ENCODE measurements at regions not wholly inside any gene's neighbourhood (a gene's known extent, or its start where the extent isn't known, plus 50 kb on each side); places are given as distances from the start of the nearest gene placed in this dataset.
A peak's percentile ranks its signal among the peaks of the same experiment; 100 is the strongest.

DNA sequence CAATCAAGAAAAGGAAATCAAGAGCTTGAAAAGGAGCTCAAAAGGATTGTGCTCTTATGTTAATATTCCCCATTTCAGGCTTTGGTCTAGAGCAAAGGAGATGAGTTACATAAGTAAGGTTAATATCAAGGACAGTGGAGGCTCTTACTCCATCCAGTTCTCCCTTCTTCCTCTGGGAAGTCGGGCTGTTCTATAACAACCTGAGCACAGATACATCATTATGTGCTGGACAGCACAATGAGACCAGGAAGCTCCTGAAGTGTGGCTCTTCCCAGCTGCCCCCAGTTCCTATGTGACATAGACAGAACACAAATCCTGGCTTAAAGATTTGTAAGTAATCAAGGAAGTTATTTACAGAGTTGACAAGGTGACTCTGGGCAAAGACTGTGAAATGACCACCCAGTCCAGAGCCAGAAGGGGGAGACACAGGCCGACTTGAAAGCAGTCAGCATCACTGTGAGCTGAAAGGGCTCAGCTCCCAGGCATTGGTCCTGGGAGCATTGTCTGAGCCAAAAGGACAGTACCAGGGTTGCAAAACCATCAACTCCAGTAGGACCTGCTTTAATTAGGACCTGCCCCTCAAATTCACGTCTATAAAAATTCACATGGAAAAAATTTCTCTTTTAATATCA, 917.6 kb upstream of the ACVR2A start:
- peak; percentile 23 for DNase-seq

DNA sequence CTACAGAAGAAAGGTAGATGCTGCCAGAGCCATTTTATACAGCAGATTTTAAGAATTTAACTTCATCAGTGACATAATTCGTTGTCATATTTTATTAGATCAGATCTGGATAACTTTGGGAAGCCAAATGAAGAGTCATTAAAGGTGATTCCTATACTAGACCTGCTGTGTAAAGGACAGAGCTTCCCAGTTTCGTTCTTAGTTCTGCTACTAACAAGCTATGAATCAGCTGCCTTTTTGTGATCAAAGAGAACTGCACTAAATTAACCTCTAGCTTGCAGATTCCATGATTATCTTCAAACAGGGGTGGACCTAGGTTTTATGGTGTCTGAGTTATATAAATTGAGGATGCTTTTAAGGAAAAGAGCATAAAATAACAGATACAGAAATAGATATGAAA, 926.5 kb upstream of the ACVR2A start:
- DNase-seq, result no peak

DNA sequence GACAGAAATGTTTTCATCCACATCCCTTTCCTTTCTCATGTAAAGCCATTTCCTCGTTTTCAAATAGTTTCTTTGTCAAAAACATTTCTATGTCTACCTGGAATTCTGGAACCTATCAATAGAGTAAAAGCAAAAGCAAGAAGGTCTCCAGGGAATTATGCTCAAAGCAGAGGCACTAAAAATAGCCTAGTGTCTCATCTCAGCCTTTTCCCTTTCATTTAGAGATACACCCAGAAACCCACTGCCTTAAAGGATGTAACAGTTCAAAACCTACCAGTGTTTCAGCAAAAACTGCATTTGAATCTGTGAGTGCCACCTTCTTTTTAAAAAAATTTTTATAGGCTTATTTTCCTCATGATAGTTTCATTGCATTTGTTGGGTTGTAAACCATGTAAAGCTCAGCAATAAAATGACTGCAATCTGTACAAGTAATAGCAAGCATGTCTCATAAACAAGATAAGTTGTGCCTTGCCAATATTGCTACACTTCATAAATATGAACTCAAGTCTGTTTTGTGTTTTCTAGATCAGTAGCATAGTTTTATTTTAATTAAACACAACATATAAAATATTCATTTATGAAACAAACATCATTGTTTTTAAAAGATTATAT, 927.3 kb upstream of the ACVR2A start:
- no peak for DNase-seq

DNA sequence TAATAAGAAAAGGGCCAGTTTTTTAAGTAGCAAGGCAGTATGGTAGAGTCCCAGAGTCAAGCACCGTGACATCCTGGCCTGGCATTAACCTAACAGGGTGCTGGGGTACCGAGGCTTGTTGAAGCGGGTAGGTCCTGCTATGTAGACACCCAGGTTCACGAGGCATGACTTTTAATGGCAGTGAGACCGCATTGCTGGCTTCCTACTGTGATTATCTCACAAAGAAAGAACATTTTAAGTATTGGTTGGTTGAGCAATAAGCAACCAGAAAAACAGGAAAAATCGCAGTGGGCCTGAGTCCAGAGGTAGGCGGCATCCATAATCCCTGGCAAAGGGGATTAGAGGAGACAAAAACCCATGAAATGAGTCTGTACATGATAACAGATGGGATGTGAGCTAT, 927.9 kb upstream of the ACVR2A start:
- DNase-seq, result no peak

DNA sequence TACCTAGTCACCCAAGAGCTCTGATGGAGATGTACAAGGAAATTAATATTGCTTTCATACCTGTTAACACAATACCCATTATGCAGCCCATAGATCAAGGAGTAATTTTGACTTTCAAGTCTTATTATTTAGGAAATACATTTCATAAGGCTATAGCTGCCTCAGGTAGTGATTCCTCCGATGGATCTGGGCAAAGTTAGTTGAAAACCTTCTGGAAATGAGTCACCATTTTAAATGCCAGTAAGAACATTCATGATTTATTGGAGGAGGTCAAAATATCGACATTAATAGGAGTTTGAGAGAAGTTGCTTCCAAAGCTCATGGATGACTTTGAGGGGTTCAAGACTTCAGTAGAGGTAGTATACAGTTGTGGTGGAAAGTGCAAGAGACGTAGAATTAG, 931.4 kb upstream of the ACVR2A start:
- DNase-seq, result no peak

DNA sequence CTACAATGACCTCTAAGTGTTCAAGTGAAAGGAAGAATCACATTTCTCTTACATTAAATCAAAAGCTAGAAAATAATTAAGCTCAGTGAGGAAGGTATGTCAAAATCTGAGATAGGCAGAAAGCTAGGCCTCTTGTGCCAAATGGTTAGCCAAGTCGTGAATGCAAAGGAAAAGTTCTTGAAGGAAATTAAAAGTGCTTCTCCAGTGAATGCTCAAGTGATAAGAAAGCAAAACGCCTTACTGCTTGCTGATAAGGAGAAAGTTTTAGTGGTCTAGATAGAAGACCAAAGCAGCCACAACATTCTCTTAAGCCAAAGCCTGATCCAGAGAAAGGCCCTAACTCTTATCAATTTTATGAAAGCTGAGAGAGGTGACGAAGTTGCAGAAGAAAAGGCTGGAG, 932.3 kb upstream of the ACVR2A start:
- DNase-seq, result no peak

DNA sequence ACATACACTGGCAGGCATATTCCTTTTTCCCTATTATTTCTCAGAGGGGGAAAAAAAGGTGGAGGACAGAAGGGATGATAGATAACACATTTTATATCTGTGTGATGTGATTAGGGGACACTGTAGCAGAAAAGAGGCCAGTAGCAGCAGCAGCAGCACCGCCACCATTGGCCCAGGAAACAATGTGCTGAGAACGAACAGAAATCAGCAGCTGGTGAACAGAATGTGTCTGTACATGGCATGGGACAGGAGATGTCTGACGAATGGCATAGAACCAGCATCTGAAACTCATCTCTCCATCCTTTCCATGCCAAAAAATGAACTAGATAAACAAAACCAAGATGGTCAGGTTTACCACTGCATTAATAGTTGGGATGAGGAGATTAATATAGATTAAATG, 936.1 kb upstream of the ACVR2A start:
- no peak for DNase-seq

DNA sequence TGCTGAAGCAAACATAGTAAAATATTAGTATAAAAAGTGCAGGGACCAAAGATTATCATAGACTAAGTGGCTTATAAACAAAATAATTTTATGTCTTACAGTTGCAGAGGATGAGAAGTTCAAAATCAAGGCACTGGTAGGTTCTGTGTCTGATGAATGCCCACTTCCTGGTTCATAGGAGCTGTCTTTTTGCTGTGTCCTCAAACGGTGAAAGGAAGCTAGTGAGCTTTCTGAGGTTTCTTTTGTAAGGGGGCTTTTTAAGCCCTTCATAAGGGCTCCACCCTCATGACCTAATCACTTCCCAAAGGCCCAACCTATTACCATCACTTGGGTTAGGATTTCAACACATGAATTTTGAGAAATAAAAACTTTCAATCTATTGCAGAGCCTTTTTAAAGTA, 946.7 kb upstream of the ACVR2A start:
- no peak for DNase-seq

DNA sequence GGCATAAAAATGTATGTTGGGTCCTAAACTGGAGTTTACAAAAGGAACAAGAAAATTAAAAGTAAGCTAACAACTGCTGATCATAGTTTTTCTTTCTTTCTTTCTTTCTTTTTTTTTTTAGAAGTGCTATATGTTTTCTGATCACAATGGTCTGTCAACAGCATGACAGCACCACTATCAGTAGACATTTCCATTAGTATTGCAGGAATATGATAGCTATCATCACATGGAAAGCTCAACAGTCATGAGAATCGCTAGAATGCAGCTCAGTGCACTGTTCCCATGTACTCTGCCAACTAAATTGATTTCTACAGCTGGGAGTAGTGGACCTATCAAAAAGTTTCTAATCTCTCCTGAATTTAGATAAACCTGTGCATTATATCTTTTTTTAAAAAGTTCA, 950.3 kb upstream of the ACVR2A start:
- no peak for DNase-seq

DNA sequence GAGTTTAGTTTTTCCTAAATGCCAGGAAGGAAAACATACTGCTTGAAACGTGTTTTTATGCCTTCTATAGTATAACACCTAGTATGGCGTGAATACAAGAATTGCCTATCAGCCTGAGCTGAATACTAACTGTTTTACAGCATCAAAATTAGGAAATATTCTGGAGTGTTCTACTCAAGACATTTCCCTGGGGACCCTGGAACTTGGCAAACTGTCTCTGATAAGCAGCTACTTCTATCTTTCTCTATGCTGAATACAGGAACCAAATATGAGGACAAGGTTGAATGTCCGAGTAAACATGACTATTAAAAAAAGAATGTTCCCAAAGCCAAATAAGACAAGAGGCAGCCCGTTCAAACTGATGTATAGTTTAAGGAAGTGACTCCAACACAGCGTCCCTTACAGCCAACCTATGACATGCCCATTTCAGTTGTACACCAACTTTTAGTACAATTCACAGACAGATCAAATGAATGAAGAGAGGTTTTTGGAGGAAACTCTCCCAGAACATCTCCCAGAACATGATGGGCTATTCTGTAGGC, 951.3 kb upstream of the ACVR2A start:
- DNase-seq, result no peak

DNA sequence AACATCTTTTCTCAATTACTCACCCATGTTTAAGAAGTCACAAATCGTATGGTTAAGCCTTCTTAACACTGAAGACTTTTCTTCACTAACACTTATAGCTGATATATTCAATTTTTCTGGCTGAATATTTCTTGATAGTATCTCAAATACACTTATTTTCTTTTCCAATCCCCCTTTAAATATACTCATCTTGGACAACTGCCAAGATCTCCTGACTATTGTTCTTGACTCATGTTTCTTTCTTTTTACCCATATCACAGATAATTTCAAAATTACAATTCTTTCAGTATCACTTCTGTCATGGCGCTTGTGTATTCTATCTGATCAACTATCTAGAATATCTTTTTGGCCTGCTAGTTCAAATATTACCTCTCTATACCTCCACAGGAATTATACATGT, 954.3 kb upstream of the ACVR2A start:
- DNase-seq, result no peak

DNA sequence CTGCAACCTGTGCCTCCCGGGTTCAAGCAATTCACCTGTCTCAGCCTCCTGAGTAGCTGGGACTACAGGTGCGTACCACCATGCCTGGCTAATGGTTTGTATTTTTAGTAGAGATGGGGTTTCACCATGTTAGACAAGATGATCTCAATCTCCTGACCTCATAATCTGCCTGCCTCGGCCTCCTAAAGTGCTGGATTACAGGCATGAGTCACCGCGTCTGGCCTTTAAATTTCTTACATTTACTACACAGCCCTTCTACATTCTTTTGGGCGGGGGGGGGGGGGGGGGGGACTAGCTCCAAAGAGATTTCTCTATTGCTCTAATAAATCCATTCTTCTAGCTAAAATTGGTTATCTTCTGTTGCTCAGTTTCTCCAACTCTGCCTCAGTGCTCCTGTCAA, 964.9 kb upstream of the ACVR2A start:
- DNase-seq, result no peak

DNA sequence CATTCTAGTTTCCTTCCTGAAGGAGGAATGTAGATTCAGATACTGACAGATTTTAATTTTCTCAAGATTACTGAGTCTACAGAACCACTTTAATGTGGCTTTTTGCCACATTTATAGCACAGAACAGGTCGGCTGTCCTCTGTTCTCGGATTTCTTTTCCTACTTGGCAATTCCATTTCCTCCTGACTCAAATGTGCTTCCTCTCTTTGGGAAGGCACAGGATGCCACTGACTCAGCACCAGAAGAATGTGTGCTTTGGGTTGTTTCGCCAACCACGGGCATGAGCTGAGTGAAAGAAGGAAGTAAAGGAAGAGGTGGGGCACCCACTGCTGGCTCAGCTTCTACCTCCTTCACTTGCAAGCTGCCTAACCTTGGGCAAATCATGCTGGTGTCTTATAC, 970.6 kb upstream of the ACVR2A start:
- no peak for DNase-seq

DNA sequence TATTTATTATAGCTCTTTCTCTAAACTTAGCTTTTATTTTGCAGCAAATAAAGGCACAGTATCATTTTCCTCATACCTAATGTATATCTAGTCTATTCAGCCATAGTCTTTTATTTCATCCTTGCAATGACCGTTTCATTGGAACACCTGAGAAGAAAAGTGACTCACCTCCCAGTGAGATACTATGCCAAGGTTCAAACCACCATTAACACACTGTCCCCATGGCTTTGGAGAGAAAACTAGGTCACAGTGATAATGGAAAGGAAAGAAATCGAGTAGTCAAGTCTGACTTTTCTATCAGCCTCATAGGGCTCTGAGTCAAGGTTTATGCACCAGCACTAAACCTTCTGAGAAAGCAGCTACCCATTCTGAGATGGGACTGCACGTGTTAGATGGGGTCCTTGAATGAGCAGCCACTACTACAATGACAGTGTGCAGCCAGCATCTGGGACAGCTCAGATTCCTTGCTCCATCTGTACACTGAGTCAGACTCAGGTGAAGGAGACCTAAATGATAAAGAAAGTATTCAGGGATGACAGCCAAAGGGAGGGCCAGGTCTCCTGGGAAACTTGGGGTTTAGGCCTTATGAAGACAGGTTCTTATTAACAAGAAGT, 971.1 kb upstream of the ACVR2A start:
- DNase-seq, result no peak

DNA sequence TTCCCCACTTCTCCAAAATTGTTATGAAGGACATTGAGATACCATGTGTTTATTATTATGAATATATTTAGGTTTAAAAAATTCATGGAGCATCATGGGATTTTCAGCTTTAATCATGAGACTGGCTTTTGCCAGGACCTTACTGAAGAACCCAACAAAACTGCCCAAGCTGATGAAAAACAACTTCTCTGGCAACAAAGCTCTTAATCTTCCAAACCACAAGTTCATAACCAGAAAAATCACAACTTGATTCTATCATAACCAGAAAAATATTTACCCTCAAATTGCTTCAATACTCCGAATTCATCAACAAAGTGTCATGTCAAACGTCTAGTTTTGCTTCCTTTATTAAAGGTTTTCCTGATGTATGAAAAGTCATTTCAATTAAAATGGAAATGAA, 971.8 kb upstream of the ACVR2A start:
- no peak for DNase-seq

DNA sequence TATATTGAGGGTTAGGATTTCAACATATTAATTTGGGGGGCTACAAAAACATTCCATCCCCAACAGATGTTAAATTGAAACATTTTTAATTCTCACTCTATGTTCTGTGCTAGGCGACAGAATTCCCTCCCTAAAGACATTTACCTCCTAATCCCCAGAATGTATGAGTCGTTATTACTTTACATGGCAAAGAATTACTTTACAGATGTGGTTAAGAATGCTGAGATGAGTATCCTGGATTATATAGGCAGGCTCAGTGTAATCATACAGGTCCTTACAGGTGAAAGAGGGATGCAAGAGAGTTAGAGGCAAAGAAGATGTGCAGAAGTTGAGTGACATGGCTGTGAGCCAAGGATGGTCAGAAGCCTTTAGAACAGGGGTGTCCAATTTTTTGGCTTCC, 974.1 kb upstream of the ACVR2A start:
- DNase-seq, result no peak

DNA sequence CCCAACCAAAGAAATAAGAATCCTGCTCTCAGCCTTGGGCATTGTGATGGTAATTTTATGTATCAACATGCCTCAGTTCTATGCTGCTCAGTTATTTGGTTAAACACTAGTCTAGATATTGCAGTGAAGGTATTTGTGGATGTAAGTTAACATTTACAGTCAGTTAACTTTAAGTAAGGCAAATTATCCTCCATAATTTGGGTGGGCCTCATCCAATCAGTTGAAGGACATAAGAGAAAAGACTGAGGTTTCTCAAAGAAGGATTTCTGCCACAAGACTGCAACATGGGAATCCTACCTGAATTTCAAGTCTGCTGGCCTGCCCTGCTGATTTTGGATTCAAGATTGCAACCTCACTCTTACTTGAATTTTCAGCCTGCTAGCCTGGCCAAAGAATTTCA, 975.5 kb upstream of the ACVR2A start:
- no peak for DNase-seq

DNA sequence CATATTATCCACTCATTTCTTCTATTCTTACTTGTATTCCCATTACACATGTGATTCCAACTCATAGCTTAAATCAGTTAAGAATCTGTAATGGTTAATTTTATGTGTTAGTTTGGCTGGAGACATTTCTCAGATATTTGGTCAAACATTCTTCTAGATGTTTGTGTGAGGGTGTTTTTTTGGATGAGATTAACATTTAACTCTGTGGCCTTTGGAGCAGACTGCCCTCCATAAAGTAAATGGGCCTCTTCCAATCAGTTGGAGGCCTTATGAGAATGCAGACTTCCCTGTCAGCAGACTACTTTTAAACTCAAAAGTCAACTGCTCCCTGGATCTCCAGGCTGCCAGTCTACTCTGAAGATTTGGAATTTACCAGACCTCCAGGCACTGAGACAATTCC, 976.8 kb upstream of the ACVR2A start:
- DNase-seq, result no peak

DNA sequence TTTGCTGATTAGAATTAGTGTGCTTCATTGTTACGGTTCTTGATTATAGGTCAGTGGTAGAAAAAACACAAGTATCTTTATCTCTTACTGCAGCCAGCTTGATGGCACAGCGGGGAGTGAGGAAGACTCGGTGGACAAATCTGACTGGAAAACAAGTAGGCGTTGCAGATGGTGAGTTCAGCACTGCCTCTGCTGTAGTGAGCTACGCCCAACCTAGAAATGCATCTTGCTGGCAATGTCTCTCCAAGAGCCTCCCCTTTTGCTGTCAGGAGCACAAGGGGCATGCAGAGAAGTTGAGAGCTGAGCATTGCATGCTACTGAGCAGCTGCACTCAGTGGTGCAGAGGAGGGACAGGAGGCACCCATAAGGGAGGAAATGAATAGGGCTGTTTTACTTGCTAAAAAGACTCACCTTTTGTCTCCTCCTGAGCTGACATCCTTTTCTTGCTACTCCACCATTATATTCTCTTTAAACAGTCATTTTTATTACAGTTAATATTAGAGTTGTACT, 977.3 kb upstream of the ACVR2A start:
- no peak for DNase-seq

DNA sequence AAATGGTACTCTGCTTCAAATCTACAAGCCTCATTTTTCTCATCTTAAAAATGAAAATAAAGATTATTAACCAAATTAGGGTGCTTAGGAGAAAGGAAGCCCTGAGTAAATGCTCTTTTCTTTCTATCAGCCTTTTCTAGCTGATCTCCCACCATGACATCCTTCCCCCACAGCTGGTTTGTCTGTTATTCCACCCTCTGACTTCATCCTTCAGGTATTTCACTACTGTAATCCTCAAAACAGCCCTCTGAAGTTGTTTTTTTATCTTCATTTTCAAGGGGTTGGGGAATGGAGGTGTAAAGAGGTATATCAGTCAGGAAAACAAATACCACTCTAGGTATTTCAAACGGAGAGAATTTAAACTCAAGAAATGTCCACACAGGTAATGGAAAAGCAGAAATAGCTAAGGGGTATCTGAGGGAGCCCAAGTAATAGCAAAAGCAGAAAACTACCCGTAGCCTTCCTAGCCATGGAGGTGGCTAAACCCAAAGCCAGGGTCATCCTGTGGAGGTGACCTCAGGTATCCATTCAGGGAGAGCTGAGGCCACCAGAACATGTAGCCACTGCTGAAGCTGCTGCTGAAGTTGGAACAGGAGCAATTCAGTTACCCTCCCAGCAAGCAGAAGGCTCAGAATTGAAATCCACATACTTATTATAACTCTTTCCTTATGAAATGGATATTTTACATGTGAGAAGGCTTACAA, 990.9 kb upstream of the ACVR2A start:
- no peak for DNase-seq

DNA sequence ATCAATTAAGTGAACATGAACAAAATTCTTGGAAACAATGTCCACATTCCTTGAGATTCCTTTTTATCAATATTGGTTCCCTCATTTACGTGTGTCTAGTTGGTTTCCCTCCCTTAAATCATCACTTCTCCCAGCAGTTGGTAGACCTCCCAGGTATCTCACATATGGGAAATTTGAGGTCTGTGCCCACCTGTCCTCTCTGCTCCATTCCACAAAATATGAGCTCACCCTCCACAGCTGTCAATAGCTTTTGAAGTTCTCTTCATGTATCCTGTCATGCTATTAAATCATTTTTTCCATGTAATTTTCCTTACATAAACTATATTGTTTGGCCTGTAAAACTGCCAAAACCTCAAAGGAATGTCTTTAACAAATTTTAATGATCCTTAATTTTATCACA, 992.2 kb upstream of the ACVR2A start:
- no peak for DNase-seq

DNA sequence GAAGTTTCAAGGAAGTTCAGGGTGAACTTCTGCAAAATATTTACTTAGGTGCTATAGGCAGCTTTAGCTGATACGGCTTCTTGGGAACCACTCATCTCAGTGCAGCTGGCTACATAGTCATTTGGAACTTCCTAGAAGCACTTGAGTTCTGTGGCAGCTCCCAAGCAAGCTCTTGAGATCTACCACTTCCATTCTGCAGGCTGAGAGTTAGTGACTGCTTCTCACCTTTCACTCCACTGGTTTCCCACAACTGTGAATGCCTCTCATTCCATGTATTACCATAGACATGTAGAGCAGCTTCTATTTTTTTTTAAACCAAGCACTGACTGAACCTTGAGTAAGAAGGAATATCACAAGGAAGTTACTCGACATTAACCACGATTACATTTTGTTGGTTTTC, 994.1 kb upstream of the ACVR2A start:
- DNase-seq, result no peak

DNA sequence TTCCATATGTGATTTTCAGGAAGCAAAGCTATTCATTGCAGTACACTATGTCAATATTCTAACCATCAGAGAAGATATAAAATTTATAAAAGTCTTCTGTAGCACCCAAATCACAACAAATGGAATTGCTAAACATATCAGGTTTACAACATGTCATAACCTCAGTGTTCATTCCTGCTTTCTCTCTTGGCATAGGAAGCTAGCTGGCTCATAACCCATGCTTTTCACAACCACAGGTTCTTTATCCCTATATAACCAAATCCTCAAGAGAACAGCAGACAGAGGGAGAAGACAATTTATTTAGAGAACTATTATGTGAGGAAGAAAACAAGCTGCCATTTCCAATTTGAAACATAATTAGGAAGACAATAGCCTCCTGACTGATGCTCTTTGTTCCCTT, 997.0 kb upstream of the ACVR2A start:
- no peak for DNase-seq

All from SHP77 treated with DMSO at 0.1 percent for 48 hours (cell line).